GM13977 (cell line): ENCODE measurements at regions not wholly inside any gene's neighbourhood (a gene's known extent, or its start where the extent isn't known, plus 50 kb on each side); places are given as distances from the start of the nearest gene placed in this dataset.
"Not testable (repeated sequence)": the region's sequence is repeated elsewhere in the genome, so short reads cannot be mapped to it uniquely, and the experiment has no call there.

Source experiments
- DNase-seq: peaks from one replicate; pipeline ENCODE4 v3.0.0; 2012; ENCODE audit warnings: low spot score
- CTCF ChIP-seq: IDR thresholded peaks from 2 replicates; pipeline ENCODE4 v1.5.1; 2012; ENCODE audit warnings: mild to moderate bottlenecking, control low read depth; ENCODE audit not compliant: insufficient read depth; ENCODE audit errors: extremely low read depth, missing control alignments
- in situ Hi-C: fragments of 300-500 bp; cut with MboI; formaldehyde crosslinking; loops from one replicate; pipeline ENCODE4 v1.12.0; 2022; ENCODE audit warnings: low sequenced_read_pairs, low pct_unique_long_range_greater_than_20kb, mixed read lengths, inconsistent platforms; ENCODE audit not compliant: unreplicated experiment

- no peak for DNase-seq
- TF ChIP-seq CTCF, result no peak
- in situ Hi-C loops, result no loop called here
Observed at GRCh38 chr18:21972281-21972680, 197.1 kb upstream of the GATA6 start.

GRCh38 chr18:21975954-21976353 is 193.4 kb upstream of the GATA6 start:
- in situ Hi-C loops, DNase-seq: not testable (repeated sequence)

GRCh38 chr18:21978546-21979170 is 190.7 kb upstream of the GATA6 start:
- DNase-seq, result no peak
- TF ChIP-seq CTCF, result no peak
- in situ Hi-C loops, result no loop called here

GRCh38 chr18:21979171-21979560 is 190.2 kb upstream of the GATA6 start:
- in situ Hi-C loops, result no loop called here
- TF ChIP-seq CTCF, result no peak
- DNase-seq, result no peak

- in situ Hi-C loops, result loop anchor here (10.0 kb wide), 1 partner anchor 75 kb away; no protein-coding TSS in a partner anchor
Observed at GRCh38 chr18:21979759-21980158, 189.6 kb upstream of the GATA6 start.

GRCh38 chr18:21980744-21981143 is 188.6 kb upstream of the GATA6 start:
- no peak for DNase-seq
- in situ Hi-C loops, result loop anchor here (10.0 kb wide), 1 partner anchor 76 kb away; no protein-coding TSS in a partner anchor
- TF ChIP-seq CTCF, result no peak

More at GRCh38 chr18:21979759-21980158, 189.6 kb upstream of the GATA6 start:
- no peak for DNase-seq
- TF ChIP-seq CTCF, result no peak

- in situ Hi-C loops, result loop anchor here (10.0 kb wide), 1 partner anchor 77 kb away; no protein-coding TSS in a partner anchor
Observed at GRCh38 chr18:21981489-21981888, 187.9 kb upstream of the GATA6 start.

GRCh38 chr18:21991081-21991534 is 178.3 kb upstream of the GATA6 start:
- in situ Hi-C loops, result no loop called here
- DNase-seq, result no peak
- TF ChIP-seq CTCF, result no peak

More at GRCh38 chr18:21981489-21981888, 187.9 kb upstream of the GATA6 start:
- DNase-seq, result not testable (repeated sequence)
